NCI-H2081 treated with DMSO at 0.1 percent for 48 hours (cell line): ENCODE measurements at regions not wholly inside any gene's neighbourhood (a gene's known extent, or its start where the extent isn't known, plus 50 kb on each side); places are given as distances from the start of the nearest gene placed in this dataset.
"Not testable (repeated sequence)": the region's sequence is repeated elsewhere in the genome, so short reads cannot be mapped to it uniquely, and the experiment has no call there.

Source experiments
- DNase-seq: peaks from one replicate; lab custom pipeline; 2025; lab: John Stamatoyannopoulos, UW

DNA sequence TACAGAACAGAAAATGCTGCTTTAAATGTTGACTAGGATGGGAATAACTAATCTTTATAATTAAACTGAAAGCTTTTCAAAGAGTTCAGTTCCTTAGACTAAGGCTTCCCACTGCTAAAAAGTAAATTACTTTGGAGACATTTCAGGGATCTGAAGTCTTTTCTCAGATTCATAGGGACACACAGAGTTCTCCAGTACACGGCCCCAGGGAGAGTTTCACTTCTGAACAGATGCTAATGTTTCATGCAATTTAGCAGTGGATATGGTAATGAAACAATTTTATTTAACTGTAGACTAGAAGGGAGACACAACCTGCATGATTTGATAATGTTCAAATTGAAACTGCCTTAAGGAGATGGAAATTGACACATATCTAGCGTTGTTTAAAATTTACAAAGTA is 1282.6 kb downstream of the NCAM2 start:
- no peak for DNase-seq

DNA sequence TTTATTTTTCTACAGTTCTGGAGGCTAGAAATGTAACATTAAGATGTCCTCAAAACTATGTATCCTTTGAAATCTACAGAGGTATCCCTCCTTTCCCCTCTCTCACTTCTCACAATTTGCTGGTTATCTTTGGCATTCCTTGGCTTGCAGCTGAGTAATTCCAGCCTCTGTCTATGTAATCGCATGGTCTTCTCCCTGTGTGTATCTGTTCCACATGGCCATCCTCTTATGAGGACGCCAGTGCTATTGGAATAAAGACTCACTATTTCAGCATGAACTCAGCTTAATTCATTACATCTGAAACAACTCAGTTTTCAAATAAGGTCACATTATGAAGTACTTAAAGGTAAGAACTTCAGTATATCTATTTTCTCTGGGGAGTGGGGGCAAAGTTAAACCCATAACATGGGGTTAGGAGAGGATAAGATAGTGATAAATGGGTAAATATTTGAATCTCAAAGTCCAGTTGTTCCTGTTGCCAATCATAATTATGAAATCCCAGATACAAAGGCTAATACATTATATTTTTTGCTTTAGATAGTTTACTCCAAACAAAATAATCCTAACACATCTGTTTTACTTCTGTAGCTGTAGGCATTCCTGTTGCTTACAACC is 1290.8 kb downstream of the NCAM2 start:
- DNase-seq, result no peak

DNA sequence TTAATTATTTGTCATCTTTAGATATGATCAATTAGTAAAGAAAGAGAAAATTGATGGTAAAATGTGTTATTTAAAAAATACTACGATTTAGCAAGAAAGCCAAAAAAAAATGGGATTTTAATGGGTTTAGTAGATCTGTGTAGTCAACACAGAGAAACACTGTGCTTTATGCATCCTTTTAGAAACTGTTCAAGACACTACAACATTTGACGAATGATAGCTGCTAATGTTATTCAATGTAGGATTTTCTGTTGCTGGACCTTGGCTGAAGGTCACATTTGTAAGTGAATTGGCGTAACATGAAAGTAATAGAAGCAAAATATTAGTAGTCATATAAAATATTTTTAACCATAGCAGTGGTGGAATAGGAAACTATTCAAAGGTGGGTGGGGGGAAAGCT is 1293.9 kb downstream of the NCAM2 start:
- DNase-seq, result no peak

DNA sequence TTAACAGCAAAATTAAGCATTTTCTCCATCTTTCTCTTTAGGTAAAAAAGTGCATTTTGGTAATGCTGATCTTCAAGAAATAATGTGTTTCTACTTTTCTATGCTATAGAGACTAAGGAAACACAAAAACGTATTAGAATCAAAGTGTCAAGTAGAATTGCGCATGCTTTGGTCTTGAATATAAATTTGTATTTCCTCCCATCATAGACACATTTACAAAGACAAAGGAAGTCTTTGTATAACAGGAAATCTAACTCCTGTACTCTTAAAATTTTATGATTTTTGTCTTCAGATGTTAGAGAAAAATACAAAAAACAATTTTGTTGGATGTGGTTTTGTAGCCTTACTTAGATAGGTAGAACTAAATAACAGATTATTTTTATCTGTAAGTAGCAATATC is 1299.4 kb downstream of the NCAM2 start:
- DNase-seq, result no peak

DNA sequence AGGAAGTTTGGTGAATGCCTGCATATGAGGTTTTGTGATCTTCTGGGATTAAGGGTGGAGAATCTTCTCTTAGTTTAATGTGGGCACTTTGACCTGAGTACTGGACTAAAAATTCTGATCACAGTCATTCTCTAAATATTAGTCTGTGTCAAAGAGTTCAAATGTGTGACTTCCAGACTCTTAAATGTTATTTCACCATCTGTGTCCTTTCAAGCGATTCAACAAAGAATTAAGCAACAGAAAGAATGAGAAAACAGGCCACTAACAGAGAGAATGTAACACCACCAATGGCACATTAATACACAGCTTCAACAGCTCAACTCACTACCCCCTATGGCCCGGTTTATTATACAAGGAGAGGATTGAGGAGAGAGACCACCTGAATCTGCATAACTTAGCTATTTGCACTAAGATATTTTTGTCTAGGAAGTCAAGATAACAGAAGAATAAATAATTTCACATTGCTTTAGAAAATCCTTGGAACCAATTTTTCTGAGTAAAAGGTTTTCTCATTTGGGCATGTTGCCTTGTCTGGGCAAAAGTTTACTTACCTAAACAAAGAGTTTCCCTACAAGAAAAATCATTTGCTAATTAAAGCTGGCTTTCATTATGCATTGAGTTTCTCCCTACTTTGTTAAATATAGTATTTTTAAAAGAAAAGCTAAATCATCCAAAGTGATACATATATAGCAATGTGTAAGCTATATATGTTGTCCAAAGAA is 1313.7 kb downstream of the NCAM2 start:
- DNase-seq, result no peak

DNA sequence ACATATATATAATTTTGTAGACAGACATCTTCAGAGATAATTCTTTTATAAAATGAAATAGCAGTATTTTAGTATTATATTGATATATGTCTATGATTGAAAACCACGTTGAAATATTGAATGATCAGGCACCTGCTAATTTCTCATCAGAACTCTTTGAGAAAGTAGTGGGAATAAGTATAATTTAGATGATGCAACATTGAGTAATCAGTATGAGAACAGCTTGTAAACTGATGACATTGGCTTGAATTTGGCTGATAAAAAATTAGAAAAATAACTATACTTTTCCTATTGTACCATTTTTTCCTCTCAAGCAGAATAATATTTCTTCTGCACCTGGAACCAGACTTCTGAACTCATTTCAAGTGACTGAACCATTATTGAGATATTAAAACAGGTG is 1316.8 kb downstream of the NCAM2 start:
- DNase-seq, result no peak

DNA sequence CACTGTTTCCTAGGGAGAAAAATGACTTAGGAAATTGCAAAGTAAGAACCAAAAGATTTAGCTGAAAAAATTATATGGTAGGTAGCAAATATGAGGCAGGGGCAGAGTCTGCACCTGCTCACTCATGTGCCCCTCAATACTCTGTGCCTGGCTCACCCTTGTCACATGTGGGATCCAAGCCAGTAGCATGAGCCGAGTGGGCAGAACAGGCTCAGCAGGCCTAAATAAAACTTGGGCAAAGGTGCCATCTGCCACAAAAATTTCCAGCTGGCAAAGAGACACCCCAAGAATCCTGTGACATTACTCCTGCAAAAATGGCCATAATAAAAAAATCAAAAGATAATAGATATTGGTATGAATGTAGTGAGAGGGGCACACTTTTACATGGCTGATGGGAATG is 1321.2 kb downstream of the NCAM2 start:
- no peak for DNase-seq

DNA sequence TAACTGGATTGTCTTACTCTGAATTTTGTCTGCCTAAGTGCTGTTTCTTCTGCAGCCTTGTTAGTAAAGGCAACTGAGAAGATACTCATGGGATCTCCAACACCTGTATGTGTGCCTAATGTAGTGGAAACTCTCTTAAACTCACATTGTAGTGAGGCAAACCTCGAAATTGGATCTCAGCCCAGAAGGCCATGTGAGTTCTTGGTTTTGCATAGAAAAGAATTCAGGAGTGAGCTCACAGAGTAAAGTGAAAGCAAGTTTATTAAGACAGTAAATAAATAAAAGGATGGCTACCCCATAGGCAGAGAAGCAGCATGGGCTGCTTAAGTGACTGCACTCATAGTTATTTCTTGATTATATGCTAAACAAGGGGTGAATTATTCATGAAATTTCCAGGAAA is 1344.7 kb downstream of the NCAM2 start:
- no peak for DNase-seq

DNA sequence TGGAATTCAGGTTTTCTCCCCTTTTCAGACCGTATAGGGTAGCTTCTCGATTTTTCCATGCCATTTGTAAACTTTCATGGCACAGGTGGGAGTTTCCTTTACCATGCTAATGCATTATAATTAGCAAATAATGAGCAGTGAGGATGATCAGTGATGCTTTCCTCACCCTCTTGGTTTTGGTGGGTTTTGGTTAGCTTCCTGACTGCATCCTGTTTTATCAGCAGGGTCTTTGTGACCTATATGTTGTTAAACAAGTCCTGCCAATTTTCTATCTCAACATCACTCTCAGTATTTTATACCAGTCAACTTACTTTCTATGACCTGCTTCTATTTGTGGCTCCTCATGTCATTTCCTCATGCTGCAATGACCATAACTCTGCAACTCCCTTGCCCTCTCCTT is 1345.1 kb downstream of the NCAM2 start:
- DNase-seq, result no peak

DNA sequence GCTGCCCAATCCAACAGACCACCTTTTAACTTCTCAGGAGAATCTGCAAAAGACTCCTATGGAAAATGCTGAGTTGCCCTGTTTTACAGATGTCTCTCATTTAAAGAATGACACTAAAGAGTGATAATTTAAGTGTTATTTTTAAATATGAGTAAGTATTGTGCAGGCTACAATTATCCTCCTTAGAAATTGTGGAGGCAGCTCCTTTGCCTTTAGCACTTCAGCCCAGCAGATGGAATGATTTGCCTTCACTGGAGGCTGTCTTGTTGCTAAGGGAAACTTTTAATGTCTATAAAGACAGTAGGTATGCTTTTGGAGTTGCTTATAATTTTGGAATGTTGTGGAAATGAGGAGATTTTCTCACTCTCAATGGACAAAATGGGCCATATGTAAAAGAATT is 1345.5 kb downstream of the NCAM2 start:
- DNase-seq, result no peak

DNA sequence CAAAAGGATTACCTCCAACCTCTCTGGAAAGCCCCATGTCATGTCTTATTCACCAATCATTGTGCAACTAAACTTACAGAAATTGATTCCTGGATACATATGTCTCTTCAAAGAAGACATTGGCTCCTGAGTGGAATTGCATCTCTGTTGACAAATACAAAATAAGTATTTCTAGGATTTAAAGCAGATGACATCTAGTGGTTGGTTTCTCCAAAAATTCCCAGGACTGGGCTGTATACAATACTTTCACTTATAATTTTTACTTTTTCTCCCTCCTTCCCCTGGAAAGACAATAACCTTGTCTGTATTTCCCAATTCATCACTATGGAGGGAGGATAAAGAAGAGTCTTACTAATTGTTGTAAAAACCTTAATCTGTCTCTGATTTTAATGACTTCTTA is 1347.4 kb downstream of the NCAM2 start:
- no peak for DNase-seq

DNA sequence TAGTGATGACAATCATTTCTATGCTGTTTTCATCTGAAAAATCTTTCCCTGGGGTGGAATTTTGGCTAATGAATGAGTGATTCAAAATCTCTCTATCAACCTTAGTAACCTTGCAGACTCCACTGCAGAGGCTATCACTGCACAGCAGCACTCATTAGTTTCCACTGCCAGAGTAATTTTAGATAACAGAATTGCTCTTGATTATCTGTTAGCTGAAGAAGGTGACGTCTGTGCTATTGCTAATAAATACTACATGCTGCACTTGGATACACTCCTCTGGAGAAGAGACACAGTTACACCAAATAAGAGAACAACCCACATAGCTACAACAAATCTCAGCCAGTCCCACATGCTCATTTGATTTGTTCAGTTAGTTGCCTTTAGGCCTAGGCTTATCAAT is 1348.4 kb downstream of the NCAM2 start:
- DNase-seq, result no peak

DNA sequence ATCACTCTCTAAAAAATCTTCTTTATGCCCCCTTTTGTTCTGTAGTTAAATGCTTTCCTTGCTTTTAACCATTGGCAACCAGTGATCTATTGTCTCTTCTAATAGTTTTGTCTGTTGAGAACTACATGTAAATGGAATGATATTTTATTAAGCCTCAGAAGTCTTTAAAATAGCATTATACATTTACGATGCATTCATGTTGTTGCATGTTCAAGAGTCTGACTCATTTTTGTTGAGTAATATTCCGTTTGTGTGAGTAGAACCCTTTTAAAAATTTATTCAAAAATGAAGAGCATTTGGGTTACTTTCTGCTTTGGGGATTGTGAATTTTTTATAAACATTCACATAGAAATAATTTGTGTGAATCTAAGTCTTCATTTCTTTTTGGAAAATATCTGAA is 1352.9 kb downstream of the NCAM2 start:
- DNase-seq, result no peak

DNA sequence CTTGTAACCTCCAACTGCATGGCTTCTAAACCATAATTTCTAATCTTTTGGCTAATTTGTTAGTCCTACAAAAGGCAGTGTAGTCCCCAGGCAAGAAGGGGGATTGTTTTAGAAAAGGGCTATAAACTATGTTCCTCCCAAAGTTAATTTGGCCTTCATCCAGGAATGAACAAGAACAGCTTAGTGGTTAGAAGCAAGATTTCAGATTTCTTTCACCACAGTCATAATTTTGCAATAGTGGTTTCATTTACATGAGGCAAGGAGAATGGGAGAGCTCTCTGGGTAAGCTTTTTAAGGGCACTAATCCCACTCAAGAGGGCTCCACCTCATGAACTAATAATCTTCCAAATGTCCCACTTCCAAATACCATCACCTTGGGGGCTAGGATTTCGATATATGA is 1353.9 kb downstream of the NCAM2 start:
- DNase-seq, result no peak

DNA sequence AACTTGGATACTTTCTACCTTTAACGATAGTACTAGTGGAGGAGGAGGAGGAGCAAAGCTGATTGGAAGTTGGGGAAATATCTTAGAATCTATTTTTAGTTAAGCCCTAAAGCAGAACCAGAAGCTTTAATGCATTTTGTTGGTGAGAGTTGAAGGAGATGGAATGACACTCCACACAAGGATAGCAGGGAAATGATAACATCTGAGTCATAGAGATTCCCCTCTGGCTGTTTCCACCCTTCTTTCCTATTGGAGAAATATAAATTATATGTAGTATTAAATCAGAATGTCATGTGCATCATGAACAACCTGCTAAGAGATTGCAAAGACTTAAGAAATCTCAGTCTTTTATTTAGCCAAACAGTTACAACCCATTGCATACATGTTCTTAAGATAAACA is 1357.7 kb downstream of the NCAM2 start:
- DNase-seq, result no peak

DNA sequence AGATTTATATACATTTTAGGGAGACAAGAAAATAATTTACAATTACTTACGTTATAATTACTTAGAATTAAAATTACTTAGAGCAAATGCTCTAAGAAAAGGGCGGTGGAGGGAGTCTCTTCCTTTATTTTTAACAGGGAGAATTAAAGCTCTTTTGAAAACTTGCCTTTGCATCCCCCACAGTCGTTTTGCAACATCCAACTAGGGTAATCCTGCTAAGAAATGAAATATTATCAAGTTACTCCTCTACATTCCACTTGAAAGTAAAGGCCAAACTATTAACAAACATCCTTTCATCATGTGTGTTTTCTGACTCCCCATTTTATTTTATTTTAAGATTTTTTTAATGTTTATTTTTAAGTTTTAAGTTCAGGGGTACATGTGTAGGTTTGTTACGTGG is 1358.5 kb downstream of the NCAM2 start:
- no peak for DNase-seq

DNA sequence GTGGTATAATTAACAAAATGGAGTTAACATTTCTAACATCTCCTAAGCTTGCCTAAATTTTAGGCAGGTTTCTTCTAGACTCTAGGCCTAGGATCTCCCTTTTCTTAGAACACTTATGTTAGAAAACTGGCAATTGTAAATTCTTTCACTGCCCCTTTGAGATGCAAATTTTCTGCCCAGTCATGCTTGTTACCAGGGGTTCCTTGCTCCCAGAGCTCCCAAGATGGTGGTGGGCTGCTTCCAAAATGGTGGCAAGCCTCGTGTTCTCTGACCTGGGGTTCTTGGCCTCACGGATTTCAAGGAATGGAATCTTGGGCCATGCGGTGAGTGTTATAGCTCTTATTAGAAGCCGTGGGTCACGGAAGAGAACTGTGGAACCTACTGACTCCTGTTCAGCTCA is 1361.4 kb downstream of the NCAM2 start:
- not testable (repeated sequence) for DNase-seq

DNA sequence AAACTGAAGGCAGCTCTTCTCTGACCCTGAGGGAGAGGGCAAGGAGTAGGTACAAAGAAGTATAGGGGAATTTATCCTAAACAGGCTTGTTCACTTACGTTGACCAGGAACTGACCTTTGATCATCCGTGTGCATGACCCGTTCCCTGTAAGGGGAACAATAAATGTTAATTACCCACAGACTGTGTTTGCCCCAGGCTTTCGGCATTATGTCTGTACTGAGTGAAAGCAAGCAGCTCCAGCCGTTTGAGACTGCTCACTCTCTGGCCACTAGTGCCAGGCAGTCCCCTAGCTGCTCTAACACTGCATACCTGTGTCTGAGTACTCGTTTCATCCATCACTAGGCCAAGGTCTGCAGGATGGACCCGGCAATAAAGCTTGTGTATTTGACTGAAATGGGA is 1365.3 kb downstream of the NCAM2 start:
- DNase-seq, result no peak

DNA sequence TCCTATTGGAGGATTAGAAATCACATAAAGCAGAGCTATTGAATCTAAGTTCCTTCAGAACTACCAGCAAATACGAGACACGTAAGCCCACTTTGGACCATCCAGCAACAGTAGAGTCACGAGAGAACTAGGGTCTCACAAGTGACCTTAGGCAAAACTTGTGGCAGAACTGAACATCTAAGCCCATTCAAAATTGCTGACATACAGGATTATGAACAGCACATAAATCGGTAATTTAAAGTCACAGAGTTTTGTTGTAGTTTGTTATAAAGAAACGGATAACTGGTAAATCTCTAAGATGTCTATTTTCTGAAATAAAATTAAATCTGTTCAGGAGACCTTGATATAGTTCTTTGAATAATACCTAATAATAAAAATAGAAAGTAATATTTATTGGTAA is 1366.0 kb downstream of the NCAM2 start:
- DNase-seq, result no peak

DNA sequence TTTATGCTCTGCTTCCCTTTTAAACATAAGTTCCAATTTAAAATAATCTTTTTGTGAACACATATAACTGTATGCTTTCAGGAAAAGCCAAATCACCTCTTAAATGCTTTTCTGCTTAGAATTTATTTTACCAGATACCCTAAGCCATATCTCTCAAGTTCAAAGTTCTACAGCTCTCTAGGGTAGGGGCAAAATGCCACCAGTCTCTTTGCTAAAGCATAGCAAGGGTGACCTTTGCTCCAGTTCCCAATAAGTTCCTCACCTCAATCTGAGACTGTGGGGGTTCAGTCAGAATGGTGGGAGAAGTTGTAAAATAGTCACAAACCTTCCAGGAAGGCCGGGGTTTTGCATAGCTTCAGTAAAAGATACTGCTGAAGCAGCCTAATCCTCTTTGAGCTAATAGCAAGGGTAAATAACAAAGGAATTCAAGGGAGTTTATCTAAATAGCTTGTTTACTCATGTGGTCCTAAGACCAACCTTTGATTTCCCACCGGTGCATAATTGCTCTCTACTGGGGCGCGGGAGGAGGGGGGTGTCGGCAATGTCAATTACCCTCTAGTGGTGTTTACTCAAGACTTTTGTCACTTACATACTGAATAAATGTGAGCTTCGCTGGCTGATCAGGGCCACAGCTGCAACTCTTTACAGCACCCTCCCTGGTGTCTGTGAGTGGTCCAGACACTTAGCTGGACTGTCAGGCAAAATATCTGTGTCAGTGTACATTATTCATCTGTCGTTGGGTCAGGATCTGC is 1376.2 kb downstream of the NCAM2 start:
- no peak for DNase-seq

DNA sequence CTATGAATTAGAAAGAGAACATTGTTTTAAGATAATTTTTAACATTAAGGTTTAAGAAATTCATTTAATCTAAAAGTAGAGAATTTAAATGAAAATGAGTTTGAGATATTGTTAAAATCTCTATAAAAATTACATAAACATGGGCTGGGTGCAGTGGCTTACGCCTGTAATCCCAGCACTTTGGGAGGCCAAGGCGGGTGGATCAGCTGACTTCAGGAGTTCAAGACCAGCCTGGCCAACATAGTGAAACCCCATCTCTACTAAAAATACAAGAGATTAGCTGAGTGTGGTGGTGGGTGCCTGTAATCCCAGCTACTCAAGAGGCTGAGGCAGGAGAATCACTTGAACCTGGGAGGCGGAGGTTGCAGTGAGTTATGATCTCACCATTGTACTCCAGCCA is 1379.6 kb downstream of the NCAM2 start:
- not testable (repeated sequence) for DNase-seq

DNA sequence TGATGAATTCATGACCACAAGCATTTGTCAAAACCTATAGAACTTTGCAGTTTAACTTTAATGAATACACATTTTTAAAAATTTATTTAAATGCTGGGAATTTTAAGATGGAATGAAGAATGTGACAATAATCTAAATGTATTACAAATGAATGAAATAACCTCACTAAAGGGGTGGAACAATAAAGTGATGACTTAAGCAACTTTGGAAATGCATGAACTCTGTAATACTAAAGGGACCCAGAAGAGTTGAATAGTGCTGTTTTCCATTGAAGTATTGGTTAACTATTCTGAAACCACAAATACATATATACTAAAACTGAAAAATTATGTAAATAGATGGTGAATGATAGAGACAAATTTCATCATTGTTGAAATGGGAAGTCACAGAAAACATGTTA is 1395.1 kb downstream of the NCAM2 start:
- DNase-seq, result no peak

DNA sequence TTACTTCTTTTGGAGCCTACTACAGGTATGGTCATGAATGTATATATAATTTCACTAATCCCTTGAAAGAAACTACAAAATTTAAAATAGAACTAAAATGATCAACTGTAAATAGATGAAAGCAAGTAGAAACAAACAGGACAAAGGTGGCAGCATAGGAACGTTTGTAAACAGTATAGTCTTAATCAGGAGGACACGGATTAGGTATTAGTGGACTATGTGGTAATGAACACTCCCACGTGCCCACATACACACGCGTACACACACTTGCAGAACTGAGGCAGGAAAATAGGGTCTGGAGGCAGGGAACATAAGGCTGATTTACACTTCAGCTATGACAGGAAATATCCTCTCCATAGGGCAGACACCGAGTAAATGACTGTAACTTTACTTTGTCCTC is 1397.8 kb downstream of the NCAM2 start:
- DNase-seq, result no peak
